ENCODE measurements at regions not wholly inside any gene's neighbourhood (a gene's known extent, or its start where the extent isn't known, plus 50 kb on each side); places are given as distances from the start of the nearest gene placed in this dataset.

GRCh38 chr9:107102011-107102410, 181.1 kb upstream of the RAD23B start:
- H3K4me3 ChIP-seq (replicated peaks; ENCODE audit: low read depth, low read length) = no peak overlapping the region
- no peak for TF ChIP-seq CTCF (IDR thresholded peaks at IDR 0.05; ENCODE audit: low read depth, low read length, missing control alignments)
- DNase-seq (ENCODE audit: extremely low read depth, low read depth) = no peak

DNA sequence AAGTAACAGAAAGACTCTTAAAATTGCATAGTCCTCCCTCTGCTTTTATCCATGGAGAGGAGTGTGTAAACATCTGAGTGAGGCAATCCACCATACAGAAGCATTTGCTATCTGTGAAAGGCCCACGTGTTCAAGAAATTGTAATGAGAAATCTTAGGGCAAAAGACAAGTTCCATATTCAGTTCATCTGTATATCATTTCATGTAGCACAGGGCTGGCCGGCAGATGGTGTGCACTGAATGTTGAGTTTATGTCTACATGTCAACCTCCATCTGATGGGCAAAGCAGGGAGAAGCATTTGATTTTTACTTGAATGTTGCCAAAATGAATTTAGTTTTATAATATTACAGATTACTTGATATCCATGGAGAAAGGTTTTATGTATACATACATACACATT, 179.5 kb upstream of the RAD23B start:
- TF ChIP-seq CTCF (IDR thresholded peaks at IDR 0.05; ENCODE audit: low read depth, low read length, missing control alignments) = no peak
- no peak for DNase-seq (ENCODE audit: extremely low read depth, low read depth)
- H3K4me3 ChIP-seq (replicated peaks; ENCODE audit: low read depth, low read length) = no peak overlapping the region

- DNase-seq (ENCODE audit: extremely low read depth, low read depth) = no peak
- H3K4me3 ChIP-seq (replicated peaks; ENCODE audit: low read depth, low read length) = no peak overlapping the region
- TF ChIP-seq CTCF (IDR thresholded peaks at IDR 0.05; ENCODE audit: low read depth, low read length, missing control alignments) = no peak
Observed at GRCh38 chr9:107105784-107106183, 177.3 kb upstream of the RAD23B start.

GRCh38 chr9:107106416-107106815, 176.7 kb upstream of the RAD23B start:
- no peak for TF ChIP-seq CTCF (IDR thresholded peaks at IDR 0.05; ENCODE audit: low read depth, low read length, missing control alignments)
- no peak overlapping the region for H3K4me3 ChIP-seq (replicated peaks; ENCODE audit: low read depth, low read length)
- no peak for DNase-seq (ENCODE audit: extremely low read depth, low read depth)

GRCh38 chr9:107108342-107109130, 174.5 kb upstream of the RAD23B start:
- H3K4me3 ChIP-seq (replicated peaks; ENCODE audit: low read depth, low read length) = no peak overlapping the region
- DNase-seq (ENCODE audit: extremely low read depth, low read depth) = no peak
- TF ChIP-seq CTCF (IDR thresholded peaks at IDR 0.05; ENCODE audit: low read depth, low read length, missing control alignments) = no peak

DNA sequence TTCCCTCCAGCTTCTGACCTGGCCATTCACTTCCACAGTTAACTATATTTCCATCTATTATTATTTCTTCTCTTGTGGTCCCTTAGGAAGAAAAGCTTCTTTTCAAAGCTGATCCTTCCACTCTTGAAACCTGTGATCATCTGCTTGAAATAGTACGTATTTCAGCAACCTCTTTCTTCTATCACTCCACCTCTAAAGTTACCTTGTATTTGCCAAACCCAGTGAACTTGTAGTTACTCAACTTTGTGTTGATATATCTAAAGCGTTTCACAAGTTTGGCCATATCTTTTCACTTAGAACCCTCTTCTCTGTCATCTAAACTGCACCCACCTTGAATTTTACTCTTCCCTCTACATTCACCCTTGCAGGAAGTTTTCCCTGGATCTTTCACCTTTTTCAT, 173.8 kb upstream of the RAD23B start:
- no peak for DNase-seq (ENCODE audit: extremely low read depth, low read depth)
- TF ChIP-seq CTCF (IDR thresholded peaks at IDR 0.05; ENCODE audit: low read depth, low read length, missing control alignments) = no peak
- H3K4me3 ChIP-seq (replicated peaks; ENCODE audit: low read depth, low read length) = no peak overlapping the region

- H3K4me3 ChIP-seq (replicated peaks; ENCODE audit: low read depth, low read length) = no peak overlapping the region
- DNase-seq (ENCODE audit: extremely low read depth, low read depth) = no peak
- no peak for TF ChIP-seq CTCF (IDR thresholded peaks at IDR 0.05; ENCODE audit: low read depth, low read length, missing control alignments)
Observed at GRCh38 chr9:107110153-107110552, 172.9 kb upstream of the RAD23B start.

Measured in HFF-Myc (cell line).